Stimulated activated CD4-positive, alpha-beta T cell treated with anti-CD3 and anti-CD28 coated beads, TNF-alpha, amount 100 ng/mL, for 1 hour (primary cell): ENCODE measurements at regions not wholly inside any gene's neighbourhood (a gene's known extent, or its start where the extent isn't known, plus 50 kb on each side); places are given as distances from the start of the nearest gene placed in this dataset.

ENCODE experiments used
- DNase-seq, 3 donors: peaks; one replicate each; pipeline ENCODE4 v3.0.0-alpha.2; 2020; ENCODE audit warnings: low read depth in 3 of 3, low spot score in 1 of 3

GRCh38 chr2:5914811-5915611 lies 222.8 kb downstream of the SOX11 start:
- no peak for DNase-seq

GRCh38 chr2:5915881-5916310 lies 223.7 kb downstream of the SOX11 start:
- no peak for DNase-seq

GRCh38 chr2:5921081-5921642 lies 229.0 kb downstream of the SOX11 start:
- no peak for DNase-seq

GRCh38 chr2:5923957-5924945 lies 232.1 kb downstream of the SOX11 start:
- no peak for DNase-seq

- DNase-seq, result no peak
These were observed 233.4 kb downstream of the SOX11 start for GRCh38 chr2:5925604-5926003.

- DNase-seq, result no peak
These were observed 234.8 kb downstream of the SOX11 start for GRCh38 chr2:5926871-5927512.

- DNase-seq, result no peak
These were observed 240.6 kb downstream of the SOX11 start for GRCh38 chr2:5932556-5933469.

- DNase-seq, result no peak
These were observed 241.5 kb downstream of the SOX11 start for GRCh38 chr2:5933669-5934068.

GRCh38 chr2:5937321-5937720 lies 245.1 kb downstream of the SOX11 start:
- DNase-seq, result no peak

GRCh38 chr2:5937851-5938565 lies 245.8 kb downstream of the SOX11 start:
- no peak for DNase-seq

- no peak for DNase-seq
These were observed 246.3 kb downstream of the SOX11 start for GRCh38 chr2:5938566-5938896.

- DNase-seq, result no peak
These were observed 247.4 kb downstream of the SOX11 start for GRCh38 chr2:5939553-5939952.

- no peak for DNase-seq
These were observed 248.7 kb downstream of the SOX11 start for GRCh38 chr2:5940596-5941535.

- DNase-seq, result no peak
These were observed 250.0 kb downstream of the SOX11 start for GRCh38 chr2:5942204-5942603.

- DNase-seq, result no peak
These were observed 253.6 kb downstream of the SOX11 start for GRCh38 chr2:5945742-5946141.

GRCh38 chr2:5946225-5947115 lies 254.3 kb downstream of the SOX11 start:
- DNase-seq, result no peak

- no peak for DNase-seq
These were observed 258.6 kb downstream of the SOX11 start for GRCh38 chr2:5950736-5951135.

GRCh38 chr2:5951471-5951870 lies 259.3 kb downstream of the SOX11 start:
- DNase-seq, result no peak
